Inferior parietal cortex (tissue), 1 donor: ENCODE measurements at regions not wholly inside any gene's neighbourhood (a gene's known extent, or its start where the extent isn't known, plus 50 kb on each side); places are given as distances from the start of the nearest gene placed in this dataset.

Source experiments
- DNase-seq: peaks from one replicate; pipeline ENCODE4 v3.0.0-alpha.2; 2016; ENCODE audit errors: extremely low spot score

DNA sequence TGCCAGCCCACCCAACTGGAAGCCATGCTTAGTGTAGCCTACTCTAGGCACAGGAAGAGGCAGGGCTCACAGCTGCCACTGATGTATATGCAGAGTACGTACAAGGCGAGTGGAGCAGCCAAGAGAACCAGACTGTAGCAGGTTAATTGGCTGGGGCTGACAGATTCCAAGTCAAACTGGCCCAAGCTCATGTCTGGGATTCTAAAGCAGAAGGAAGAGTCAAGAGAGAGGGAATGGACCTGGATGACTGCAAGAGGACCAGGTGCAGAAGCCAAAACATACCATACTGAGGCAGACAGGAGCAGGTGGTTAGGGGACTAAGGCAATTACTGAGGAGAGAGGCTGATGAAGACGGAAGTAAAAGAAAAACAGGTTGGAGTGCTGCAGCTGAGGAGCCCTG is 51.3 kb upstream of the LRRN2 start:
- DNase-seq, result no peak

DNA sequence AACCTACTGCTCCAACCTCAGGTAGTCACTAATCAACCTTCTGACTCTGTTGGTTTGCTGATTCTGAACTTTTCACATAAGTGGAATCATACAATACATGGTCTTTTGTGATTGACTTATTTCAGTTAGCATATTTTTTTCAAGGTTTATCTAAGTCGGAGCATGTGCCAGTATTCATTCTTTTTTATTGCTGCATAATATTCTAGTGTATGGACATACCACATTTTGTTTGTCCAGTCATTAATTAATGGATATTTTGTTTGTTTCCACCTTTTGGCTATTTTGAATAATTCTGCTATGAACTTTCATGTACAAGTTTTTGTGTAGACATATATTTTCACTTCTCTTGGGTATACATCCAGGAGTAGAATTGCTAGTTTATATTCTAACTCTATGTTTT is 53.0 kb upstream of the LRRN2 start:
- no peak for DNase-seq

DNA sequence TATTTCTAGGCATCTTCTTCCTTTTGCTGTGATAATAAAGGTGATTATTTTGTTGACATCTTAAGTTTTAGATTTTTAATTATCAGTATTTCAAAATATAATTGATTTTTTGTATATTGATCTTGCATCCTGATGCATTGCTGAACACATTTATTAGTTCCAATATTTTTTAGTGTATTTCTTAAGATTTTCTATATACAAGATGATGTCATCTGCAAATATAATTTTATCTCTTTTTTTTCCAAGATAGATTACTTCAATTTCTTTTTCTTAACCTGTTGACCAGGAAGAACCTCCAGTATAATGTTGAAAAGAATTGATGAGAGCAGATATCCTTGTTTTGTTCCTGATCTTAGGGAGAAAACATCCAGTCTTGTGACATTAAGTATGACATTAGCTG is 54.8 kb upstream of the LRRN2 start:
- DNase-seq, result no peak

DNA sequence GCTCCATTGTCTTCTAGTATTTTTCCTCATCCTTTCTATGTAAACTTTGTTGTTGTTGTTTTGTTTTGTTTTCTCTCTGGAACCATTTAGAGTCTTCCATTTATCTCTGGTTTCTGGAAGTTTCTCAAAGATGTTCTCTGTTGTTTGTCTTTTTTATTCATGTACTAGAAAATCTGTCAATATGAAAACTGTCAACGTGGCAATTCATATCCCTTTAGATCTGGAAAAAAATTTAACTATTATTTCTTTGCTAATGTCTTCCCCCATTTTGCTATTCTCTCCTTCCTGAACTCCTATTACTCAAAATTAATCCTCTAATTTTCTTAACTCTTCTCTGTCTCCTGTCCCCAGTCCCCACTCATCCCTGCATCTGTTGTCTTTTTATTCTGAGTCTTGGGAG is 55.9 kb upstream of the LRRN2 start:
- DNase-seq, result no peak

DNA sequence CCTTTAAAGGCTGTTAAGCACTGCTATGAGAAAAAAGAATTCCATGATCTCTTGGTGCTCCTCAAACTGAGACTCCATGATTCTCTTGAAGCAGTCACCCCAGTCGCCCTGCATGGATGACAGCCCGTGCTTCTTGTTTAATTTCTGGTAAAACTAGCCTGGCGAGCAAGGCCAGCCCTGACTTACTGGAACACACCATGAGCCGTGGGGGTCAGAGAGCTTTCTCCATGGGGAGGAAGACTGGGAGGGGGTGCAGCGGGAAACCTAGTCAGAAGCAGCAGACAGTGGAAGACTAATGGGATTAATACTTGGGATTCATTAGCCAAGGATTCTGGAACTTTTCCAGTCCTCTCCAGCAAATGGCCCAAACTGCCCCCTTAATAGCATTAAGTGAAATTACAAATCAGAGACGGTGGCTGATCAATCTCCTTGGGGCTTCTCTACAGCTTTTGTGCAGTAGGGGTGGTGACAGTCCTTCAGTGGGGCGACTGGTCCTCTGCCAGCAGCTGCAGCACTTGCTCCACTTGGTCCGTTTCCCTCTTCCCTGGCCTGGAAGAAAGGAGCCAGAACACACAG is 57.2 kb upstream of the LRRN2 start:
- DNase-seq, result no peak

DNA sequence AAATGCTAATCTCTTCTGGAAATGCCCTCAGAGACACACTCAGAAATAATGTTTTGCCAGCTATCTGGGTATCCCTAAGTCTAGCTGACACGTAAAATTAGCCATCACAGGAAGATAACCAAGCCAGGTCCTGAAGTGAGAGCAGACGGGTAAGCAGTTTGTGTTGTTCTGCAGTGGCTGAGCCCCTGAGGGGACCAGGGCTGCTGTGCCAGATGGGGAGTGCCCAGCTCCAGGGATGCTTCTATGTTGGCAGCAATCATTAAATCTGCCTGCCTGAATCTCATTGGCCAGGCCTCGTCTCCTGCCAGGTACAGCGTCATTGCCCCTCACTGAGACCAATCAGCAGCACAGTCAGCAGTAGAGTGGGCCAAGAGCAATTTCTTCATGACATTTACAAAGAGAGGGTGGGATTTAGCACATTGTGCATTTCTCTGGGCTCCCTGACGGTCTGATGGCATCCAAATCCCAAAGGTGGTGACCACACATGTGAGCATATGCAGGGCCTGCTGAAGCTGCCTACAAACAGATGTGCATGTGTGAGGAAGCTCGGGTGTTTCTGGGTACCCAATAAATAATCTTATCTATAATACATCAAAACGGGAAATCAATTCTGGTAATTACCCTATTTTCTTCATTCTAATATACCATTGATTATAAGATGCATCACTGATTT is 58.7 kb upstream of the LRRN2 start:
- no peak for DNase-seq

DNA sequence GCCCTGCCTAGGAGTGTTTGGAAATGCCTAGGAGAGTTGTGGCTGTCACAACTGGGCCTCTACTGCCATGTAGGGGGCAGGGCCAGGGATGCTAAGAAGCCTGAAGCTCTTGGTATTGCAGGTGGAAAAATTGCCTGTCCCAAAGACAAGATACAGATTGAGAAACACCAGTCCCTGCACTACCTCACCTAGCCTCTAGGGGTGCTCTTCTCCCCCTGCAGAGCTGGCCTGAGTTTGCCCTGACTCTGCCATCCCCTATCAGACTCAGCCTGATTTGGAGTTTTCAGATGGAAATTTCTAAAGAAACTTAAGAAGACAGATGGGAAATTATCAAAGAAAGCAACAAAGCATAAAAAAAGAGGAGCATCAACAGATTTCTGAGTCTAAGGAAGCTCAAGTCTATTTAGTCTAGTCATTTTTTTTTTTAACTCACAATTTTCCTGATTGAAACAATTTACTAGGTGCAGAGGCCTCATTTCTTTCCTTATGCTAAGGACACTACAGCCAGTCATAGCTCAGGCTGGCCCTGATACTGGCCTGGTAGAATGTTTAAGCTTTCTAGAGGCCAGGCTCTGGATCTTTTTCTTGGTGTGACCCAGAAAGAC is 61.4 kb upstream of the LRRN2 start:
- DNase-seq, result peak; percentile 60

DNA sequence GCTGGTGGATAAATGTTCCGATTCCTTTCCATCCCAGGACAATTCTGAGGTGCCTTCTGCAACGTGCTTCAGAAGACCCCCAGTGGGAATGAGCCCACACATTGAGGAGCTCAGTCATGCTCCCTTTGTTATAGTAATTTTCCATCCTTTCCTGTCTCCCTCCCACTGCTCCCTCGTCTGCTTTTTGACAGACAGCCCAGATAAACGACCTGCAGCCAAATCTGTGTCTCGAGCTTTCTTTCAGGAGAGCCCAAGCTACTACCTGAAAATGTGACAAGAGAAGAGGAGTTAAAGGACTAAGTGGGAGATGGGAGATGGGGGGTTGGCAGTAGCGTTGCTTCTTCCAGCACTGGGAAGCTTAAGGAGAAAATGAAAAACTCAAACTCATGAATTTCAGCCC is 65.9 kb upstream of the LRRN2 start:
- DNase-seq, result no peak

DNA sequence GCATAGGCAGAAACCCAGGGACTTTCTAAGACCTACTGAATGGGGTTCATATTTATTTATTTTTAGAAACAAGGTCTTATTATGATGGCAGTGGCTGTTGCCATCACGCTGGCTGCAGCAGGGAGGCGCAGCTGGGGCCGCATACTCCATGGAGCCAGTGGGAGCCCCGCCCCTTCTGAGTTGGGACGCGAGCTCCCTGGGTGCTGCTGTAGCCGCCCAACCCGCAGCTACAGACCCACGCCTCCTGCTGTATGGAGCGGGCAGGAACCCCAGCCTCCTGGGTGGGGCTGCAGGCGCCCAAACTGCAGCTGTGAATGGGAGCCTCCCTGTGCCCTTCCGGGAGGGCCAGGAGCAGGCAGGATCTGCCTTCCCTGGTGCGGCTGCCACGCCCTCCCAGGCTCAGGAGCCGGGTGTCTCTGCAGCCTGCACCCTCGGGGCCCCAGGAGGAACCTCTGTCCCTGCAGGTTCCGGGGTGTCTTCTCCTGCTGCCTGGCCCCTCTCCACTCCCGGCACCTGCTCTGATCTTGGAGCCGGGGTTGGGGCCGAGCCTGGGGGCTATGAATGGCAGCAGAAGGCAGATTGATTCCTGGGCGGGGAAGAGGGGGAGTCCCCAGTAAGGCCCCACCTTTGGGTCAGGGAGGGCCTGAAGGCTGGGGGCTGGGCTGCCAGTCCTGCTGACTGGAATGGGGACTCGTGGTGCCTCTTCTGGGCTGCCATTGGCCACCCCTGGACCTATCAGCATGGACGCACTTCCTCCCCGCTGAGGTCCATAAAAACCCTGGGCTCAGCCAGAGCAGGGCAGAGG is 66.5 kb upstream of the LRRN2 start:
- DNase-seq, result no peak

DNA sequence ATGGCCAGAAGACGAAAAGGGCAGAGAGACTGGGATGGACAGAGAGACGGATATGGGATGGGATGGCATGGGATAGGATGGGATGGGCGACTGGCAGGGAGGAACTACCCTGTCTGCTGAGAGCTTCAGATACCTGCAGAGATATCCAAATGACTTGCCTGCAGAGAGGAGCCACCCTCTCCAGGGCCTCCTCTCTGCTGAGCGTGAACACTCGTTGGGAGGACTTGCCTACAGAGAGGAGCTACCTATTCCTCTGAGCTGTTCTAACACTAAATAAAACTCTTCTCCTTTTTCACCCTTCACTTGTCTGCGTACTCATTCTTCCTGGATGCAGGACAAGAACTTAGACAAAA is 67.1 kb upstream of the LRRN2 start:
- DNase-seq, result no peak

DNA sequence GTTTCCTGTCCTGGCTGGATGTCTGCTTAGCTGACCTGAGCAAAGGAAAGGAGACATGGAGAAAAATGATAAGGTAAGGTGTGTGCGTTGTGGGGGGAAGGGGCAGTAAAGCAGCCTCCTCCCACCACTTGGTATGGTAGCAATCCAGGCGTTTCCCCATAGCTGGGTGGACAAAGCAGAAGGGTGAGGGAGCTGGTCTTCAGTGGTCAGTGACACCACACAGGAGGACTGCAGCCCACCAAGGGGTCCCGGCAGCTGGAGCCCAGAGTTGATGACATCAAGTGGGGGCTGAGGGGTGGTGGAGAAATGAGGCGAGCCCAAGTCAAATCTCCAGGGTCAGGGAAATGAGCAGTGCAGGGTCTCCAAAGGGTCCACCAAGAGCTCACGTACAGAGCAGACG is 69.3 kb upstream of the LRRN2 start:
- DNase-seq, result no peak

DNA sequence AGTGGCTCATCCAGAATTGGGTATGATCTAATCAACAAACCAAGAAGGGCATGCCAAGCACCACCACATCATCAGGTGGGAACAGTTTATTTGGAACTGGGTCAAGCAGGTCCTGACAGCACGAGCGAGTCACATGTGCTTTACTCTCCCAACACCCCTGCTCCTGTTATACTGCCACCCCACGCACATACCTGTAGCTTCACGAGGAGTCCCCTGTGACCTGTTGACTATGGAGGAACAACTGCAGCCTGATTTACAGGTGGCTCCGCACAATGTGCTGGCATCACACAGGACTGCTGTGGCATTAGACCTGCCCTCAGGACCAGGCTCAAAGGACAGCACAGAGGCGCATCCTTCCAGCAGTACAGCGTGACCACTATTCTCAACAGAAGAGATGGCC is 70.8 kb upstream of the LRRN2 start:
- DNase-seq, result no peak

DNA sequence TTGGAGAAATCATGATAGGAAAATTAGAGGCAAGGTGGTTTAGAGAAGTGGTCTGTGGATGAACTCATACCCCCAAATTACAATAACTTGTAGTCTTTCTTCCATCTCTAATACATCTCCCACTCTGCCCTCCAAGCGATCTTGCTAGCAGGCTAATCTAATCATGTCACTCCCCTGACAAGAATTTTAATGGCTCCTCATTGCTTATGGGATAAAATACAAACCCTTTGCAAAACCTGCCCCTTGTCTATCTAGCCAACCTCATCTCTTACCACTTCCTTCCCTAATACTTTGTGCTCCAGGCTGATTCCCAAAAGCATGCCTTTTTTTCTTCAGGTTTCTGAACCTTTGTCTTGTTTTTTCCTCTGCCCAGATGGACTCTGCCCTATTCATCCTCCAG is 71.3 kb upstream of the LRRN2 start:
- DNase-seq, result no peak

DNA sequence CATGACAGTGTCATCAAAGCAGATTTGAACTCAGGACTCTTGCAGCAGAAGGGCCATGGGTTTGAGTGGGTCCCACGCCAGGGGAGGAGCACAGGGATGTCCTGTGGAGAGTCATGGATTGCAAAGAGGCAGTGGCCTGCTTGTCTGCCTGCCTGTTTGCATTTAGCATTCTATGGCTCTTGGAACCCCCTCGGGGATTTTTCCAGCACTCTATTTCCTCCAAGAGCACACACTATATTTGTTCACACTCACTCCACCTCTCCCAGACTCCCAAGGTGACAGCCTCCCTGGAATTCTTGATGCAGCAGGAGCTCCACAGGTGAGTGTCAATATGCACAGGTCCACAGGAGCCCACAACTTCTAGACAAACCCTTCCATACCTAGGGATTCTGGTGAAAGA is 73.1 kb upstream of the LRRN2 start:
- no peak for DNase-seq

DNA sequence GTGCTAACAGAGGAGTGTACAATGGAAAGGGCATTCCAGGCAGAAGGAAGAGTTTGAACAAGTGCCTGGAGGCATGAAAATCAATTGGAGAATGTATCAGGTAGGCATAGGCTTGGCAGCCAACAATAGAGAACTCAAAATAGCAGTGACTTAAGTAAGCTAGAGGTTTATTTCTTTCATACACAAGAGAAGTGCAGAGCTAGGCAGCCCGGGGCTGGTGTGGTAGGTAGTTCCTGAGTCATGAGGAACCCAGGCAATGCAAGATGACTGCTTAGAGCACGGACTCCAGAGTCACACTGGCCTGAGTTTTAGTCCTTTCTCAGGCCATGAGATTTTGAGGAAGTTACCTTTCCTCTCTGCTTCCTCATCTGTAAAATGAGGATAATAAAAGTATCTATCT is 74.8 kb upstream of the LRRN2 start:
- no peak for DNase-seq

DNA sequence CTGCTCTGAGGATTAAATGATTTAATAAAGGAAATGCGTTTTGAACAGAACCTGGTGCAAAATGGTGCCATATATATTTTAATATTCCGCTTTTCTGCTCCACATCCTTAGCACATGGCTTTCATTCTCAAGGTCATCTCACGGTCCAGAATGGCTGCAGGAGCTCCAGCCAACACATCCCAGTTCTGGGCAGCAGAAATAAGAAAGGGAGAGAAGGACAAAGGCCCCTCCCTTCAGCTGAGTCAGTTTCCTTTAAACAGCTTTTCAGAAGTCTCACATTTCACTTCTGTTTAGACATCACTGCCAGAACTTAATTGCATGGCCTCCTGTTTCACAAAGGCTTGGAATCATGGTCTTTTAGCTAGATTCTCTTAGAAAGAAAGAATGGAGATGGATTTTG is 75.2 kb upstream of the LRRN2 start:
- DNase-seq, result no peak

DNA sequence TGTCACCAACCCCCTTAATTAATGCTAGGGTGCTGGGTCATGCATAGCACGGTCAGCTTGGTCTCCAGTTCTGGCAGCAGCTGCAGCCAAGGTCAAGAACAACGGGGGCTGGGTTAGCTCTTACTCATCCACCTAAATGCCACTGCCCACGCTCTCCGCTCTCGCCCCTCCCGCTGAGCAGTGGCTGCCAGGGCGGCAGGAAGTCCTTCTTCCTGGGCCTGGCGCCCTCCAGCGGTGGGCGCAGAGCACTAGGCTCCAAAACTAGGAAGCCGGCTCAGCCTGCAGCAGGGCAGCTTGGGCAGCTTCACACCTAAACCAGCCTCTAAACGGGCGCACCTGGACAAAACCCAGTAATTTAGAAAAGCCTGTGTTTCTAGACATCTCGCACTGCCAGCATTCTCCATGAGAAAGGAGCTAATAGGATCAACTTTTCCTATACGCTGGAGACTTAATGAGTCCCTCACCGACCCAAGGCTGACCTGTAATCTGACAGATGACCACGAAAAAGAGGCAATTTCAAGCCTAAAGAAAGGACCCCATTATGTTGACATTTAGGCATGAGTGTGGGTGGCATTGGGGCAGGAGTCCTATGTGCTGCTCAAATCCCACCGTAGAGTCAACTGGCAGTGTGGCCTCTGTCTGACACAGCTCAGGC is 78.4 kb upstream of the LRRN2 start:
- peak; percentile 78 for DNase-seq

DNA sequence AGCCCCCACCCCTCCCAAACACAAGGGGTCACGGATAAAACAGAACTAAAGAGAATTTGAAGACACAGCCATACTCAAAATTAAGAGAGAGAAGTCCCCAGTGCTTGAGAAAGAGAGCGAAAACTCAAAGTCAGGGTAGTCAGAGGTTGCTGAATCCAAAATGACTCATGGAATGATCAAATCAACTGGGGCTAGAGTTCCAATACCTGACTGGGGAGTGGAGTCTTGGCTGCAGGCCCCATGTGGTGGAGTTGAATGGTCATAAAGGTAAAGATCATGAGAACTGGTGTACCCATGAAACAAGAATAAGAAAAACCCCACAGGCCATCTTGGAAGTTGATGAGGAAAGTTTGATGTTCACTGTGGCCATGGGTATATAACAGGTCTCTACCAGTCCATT is 84.5 kb upstream of the LRRN2 start:
- no peak for DNase-seq

DNA sequence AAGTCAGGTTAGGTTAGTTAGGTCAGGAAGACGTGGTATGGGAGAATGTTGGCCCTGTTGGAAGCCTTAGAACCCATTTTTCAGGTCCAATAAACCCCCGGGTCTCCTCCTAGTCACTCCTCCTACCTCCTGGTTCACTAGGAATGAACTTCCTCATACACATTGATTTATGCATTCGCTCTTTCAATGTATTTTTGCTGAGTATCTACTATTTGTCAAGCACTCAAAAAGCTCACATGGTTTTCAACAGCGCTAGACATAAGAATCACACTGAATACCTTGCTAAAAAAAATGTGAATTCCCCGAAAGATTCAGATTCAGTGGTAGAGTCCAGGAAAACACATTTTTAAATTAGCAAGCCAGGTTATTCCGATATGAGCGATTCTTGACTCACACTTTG is 85.8 kb upstream of the LRRN2 start:
- DNase-seq, result no peak

DNA sequence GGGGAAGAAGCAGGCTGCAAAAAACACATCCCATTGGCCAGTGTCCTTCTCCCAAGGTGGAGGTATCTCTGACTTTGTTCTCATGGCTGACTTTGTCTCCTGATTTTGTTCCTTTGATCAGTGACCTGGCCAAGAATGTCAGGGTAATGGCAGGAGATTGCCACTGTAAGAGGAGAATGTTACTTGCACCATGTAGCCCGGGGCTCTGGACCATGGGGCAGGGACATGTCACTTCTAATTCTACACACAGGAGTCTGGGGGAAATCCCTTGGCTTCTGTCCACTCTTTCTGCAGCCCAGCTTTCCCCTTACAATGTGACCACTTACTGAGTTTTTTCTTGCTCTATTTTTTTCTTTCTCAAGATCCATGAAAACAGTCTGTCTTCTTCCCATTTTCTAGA is 87.7 kb upstream of the LRRN2 start:
- DNase-seq, result no peak

DNA sequence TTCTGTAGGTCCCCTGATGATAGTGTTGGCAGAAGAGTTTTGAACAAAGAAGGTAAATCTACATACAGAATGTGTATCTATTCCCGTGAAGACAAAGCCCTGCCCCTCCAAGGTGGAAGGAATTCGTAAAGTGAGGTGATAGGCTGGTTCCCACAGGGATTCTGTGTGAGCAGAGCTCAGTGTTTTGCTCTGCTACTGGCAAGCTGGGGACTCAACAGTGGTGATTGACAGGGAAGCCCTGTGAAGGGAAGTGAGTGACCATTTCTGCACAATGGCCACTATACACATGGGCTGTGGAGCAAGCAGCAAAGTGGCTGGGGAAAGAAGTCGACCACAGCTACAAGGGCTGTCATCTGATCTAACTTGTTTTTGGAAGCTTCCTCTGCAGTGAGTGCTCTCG is 90.0 kb upstream of the LRRN2 start:
- no peak for DNase-seq

DNA sequence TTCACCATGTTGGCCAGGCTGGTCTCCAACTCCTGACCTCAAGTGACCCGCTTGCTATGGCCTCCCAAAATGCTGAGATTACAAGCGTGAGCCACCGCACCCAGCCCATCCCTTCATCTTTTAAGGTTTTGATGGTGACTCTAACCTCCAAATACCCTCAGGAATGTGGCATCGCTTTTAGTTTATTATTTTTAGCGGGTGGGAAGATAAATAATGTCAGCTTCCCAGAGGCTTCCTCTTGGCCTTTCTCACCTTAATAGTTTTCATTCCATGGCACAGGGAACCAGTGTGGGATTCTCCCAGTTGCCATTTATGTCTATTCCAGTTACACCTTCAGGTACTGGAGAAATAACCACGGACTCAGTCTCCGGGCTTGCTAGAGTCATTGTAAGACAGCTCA is 92.1 kb upstream of the LRRN2 start:
- DNase-seq, result no peak

DNA sequence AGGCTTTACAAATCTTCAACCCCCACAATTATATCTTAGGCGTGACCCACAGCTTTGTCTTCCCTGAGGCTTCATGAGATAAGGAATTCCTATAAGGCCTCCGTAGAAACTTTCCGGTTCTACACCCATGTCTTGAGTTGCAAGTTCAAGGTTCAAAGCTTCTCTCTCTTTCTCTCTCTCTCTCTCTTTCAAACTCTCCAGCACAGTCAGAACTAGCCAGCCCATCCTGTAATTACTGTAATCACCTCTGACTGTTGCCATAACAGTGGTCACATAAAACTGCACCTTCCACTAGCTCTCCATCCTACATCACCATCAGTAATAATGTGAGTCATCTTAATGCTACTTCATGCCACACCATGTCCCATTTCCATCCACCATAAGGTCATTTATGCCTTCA is 90.0 kb upstream of the NFASC start:
- DNase-seq, result no peak
